ENCODE measurements at regions not wholly inside any gene's neighbourhood (a gene's known extent, or its start where the extent isn't known, plus 50 kb on each side); places are given as distances from the start of the nearest gene placed in this dataset.

DNA sequence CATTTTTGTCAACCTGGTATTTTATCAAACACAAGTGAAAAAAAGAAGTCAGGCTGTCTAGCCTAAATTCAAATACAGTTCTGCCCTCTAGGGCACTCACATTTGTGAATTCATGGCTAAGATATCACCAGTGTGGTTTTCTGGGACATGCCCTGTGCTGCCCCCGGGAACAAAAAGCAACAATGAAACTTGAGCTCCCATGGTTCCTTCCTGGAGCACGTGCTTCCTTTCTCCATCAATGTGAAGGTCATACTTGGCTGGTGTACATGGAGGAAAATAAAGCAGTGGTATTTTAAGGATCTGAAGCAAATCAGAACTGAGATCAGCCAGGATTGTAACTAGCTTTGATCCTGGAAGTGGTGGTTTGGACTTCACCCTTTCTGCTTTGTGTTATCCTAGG lies 128.9 kb upstream of the FRMD4A start:
- TF ChIP-seq, protein P1, sequence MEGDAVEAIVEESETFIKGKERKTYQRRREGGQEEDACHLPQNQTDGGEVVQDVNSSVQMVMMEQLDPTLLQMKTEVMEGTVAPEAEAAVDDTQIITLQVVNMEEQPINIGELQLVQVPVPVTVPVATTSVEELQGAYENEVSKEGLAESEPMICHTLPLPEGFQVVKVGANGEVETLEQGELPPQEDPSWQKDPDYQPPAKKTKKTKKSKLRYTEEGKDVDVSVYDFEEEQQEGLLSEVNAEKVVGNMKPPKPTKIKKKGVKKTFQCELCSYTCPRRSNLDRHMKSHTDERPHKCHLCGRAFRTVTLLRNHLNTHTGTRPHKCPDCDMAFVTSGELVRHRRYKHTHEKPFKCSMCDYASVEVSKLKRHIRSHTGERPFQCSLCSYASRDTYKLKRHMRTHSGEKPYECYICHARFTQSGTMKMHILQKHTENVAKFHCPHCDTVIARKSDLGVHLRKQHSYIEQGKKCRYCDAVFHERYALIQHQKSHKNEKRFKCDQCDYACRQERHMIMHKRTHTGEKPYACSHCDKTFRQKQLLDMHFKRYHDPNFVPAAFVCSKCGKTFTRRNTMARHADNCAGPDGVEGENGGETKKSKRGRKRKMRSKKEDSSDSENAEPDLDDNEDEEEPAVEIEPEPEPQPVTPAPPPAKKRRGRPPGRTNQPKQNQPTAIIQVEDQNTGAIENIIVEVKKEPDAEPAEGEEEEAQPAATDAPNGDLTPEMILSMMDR (IDR thresholded peaks at IDR 0.05) = no peak
- no peak for TF ChIP-seq POLR2A (IDR thresholded peaks at IDR 0.05)

Data from body of pancreas (tissue), 4 donors.